AG04450 (cell line): ENCODE measurements at regions not wholly inside any gene's neighbourhood (a gene's known extent, or its start where the extent isn't known, plus 50 kb on each side); places are given as distances from the start of the nearest gene placed in this dataset.
"Not testable (repeated sequence)": the region's sequence is repeated elsewhere in the genome, so short reads cannot be mapped to it uniquely, and the experiment has no call there.

Experiments
- CTCF ChIA-PET: fragments of 300-600, 350-600 bp; formaldehyde crosslinking; extraction: SDS; loops from one replicate; lab custom pipeline; 2022; ENCODE audit warnings: antibody characterized with exemption, inconsistent platforms; lab: Charles Lee
- POLR2A ChIA-PET: fragments of 350-600 bp; formaldehyde crosslinking; extraction: SDS; loops from one replicate; lab custom pipeline; 2021; ENCODE audit warnings: antibody characterized with exemption, inconsistent platforms; lab: Yijun Ruan, JAX
- DNase-seq: peaks from one replicate; pipeline ENCODE4 v3.0.0-alpha.2; 2011; ENCODE audit warnings: low read depth, low spot score
- H3K27ac ChIP-seq: one replicate; pipeline ENCODE4 v1.5.1; 2012; ENCODE audit warnings: low read depth, low read length, control low read depth
- H3K27me3 ChIP-seq: one replicate; pipeline ENCODE4 v1.6.0; 2012; ENCODE audit warnings: low read length; ENCODE audit not compliant: control insufficient read depth, insufficient read depth
- H3K4me3 ChIP-seq: 2 replicates; pipeline ENCODE4 v1.5.1; 2011; ENCODE audit warnings: mild to moderate bottlenecking, low read depth, low read length, control low read depth
- H3K9me3 ChIP-seq: 2 replicates; pipeline ENCODE4 v1.5.1; 2012; ENCODE audit warnings: low read length; ENCODE audit not compliant: control insufficient read depth, insufficient read depth
- TF ChIP-seq, protein P1 (sequence below): IDR thresholded peaks from 2 replicates; pipeline ENCODE4 v1.5.1; 2011; ENCODE audit warnings: low read depth, low read length, control low read depth, inconsistent platforms

DNA sequence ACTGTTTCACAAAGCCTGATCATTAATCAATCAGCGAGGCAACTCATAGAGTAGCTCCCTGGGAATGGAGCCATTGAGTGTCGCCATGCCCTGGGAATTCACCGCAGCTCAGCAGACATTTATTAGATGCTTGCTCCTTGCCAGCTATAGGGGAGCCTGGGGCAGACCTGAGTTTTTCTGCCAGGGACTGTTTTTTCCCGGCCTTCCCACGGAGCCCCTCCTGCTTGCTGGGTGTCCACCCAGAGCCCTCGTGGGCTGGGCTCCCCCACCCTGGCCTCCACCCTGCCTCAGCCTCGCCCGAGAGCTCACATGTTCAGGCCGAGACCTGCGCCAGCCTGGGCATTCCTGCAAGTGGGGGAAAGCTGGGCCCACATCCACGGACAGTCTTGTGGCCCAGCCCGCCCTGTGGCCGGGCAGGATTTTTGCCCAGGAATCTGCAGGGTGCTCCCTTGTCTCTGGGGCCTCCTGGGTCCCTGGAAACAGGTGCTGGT lies 64.9 kb downstream of the SMIM38 start:
- peaks cover 5% of the 10 kb centered on the region for H3K27me3 ChIP-seq
- H3K9me3 ChIP-seq: no peaks in the 10 kb centered on the region
- no peak overlapping the region for H3K4me3 ChIP-seq
- ChIA-PET POLR2A (no interaction called here), CTCF (interaction anchor here (1.0 to 1.1 kb wide), 2 partner anchors 89 to 424 kb away, joined by 3 read pairs; no protein-coding TSS in a partner anchor)
- no peak overlapping the region for H3K27ac ChIP-seq
- no peak for DNase-seq
- TF ChIP-seq, protein P1, sequence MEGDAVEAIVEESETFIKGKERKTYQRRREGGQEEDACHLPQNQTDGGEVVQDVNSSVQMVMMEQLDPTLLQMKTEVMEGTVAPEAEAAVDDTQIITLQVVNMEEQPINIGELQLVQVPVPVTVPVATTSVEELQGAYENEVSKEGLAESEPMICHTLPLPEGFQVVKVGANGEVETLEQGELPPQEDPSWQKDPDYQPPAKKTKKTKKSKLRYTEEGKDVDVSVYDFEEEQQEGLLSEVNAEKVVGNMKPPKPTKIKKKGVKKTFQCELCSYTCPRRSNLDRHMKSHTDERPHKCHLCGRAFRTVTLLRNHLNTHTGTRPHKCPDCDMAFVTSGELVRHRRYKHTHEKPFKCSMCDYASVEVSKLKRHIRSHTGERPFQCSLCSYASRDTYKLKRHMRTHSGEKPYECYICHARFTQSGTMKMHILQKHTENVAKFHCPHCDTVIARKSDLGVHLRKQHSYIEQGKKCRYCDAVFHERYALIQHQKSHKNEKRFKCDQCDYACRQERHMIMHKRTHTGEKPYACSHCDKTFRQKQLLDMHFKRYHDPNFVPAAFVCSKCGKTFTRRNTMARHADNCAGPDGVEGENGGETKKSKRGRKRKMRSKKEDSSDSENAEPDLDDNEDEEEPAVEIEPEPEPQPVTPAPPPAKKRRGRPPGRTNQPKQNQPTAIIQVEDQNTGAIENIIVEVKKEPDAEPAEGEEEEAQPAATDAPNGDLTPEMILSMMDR: no peak

DNA sequence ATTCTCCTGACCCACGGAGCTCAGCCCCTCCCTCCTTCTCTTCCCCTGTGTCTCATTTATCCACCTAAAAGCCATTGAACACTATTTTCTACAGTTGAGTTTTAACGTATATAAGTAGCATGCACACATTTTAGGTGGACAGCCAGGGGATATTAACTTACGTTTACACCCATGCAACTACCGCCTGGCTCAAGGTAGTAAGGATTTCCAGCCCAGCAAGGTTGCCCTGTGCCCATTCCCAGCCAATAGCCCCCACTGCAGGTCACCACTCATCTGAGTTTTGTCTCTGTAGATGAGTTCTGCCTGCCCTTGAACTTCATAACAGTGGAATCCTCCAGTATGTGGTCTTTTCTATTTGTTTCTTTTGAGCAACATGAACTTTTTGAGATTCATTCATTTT lies 65.4 kb downstream of the SMIM38 start:
- TF ChIP-seq, protein P1: no peak
- Histone ChIP-seq H3K27ac (no peak overlapping the region), H3K27me3 (peaks cover 5% of the 10 kb centered on the region), H3K9me3 (no peaks in the 10 kb centered on the region), H3K4me3 (no peak overlapping the region)
- ChIA-PET POLR2A (no interaction called here), CTCF (interaction anchor here (1.0 to 1.1 kb wide), 2 partner anchors 90 to 423 kb away, joined by 3 read pairs; no protein-coding TSS in a partner anchor)
- no peak for DNase-seq

DNA sequence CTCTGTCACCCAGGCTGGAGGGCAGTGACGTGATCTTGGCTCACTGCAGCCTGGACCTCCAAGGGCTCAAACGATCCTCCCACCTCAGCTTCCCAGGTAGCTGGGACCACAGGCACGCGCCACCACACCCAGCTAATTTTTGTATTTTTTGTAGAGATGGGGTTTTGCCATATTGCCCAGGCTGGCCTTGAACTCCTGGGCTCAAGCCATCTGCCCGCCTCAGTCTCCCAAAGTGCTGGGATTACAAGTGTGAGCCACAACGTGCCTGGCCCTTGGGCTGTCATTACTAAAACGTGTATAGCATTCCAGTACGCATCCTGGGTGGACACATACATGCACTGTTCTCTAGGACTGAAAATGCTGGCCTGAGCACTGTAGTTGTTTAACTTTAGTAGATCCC lies 65.9 kb downstream of the SMIM38 start:
- H3K9me3 ChIP-seq, H3K27ac ChIP-seq, CTCF ChIA-PET, DNase-seq, POLR2A ChIA-PET, H3K27me3 ChIP-seq, H3K4me3 ChIP-seq: not testable (repeated sequence)

DNA sequence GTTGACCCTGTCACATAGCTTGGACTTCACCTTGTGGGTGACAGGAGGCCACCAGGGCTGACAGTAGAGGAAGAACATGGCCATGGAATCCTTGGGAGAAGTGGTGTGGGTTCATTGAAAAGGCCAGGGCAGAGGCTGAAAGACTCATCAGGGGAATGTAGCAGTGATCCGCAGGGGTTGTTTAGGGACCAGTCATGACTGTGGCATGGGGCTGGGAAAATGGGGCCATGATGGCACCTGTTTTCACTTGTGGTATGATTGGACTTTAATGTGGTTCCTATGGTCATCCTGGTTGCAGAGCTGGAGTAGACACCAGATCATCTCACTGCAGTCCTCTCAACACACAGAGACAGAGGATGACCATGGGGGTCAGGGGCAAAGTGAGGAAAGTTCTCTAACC lies 66.7 kb upstream of the MYEOV start:
- peaks cover 7% of the 10 kb centered on the region for H3K9me3 ChIP-seq
- peaks cover 22% of the 10 kb centered on the region for H3K27me3 ChIP-seq
- no peak overlapping the region for H3K4me3 ChIP-seq
- POLR2A ChIA-PET: no interaction called here
- CTCF ChIA-PET: no interaction called here
- TF ChIP-seq, protein P1: no peak
- no peak for DNase-seq
- H3K27ac ChIP-seq: no peak overlapping the region

DNA sequence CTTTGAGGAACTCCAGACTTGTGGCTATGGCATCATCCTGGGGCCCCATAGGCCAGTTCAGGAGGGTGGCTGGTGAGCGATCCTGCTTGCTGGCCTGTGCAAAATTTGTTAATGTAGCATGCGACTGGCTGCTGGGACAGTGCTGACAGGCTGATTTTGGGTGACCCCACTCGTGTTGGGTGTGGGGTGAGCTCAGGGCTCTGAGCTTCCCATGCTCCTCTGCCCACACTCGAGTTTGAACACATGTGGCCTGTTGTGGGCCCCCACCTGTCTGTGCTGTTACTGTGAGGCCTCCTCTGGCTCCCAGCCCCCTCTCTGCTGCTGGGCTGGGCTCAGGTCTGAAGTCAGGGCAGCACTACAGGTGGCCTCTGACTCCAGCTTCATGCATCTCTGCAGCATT lies 64.4 kb upstream of the MYEOV start:
- no peak for DNase-seq
- CTCF ChIA-PET: interaction anchor here (2.1 kb wide), 1 partner anchor 98 kb away, joined by 4 read pairs; no protein-coding TSS in a partner anchor
- POLR2A ChIA-PET: no interaction called here

More for the DNA sequence above, 64.4 kb upstream of the MYEOV start:
- TF ChIP-seq, protein P1: no peak
- H3K27ac ChIP-seq: no peak overlapping the region
- peaks cover 7% of the 10 kb centered on the region for H3K9me3 ChIP-seq
- H3K4me3 ChIP-seq: no peak overlapping the region
- peaks cover 24% of the 10 kb centered on the region for H3K27me3 ChIP-seq
